Ishikawa (cell line): ENCODE measurements at regions not wholly inside any gene's neighbourhood (a gene's known extent, or its start where the extent isn't known, plus 50 kb on each side); places are given as distances from the start of the nearest gene placed in this dataset.

Source experiments
- CEBPB ChIP-seq: IDR thresholded peaks from 2 replicates; pipeline ENCODE4 v1.6.1; 2012
- CREB1 ChIP-seq: IDR thresholded peaks from 2 replicates; pipeline ENCODE4 v1.6.1; 2012; ENCODE audit warnings: low read depth
- EGR1 ChIP-seq: IDR thresholded peaks from 2 replicates; pipeline ENCODE4 v1.6.1; 2012
- EP300 ChIP-seq: IDR thresholded peaks from 2 replicates; pipeline ENCODE4 v1.6.1; 2012; ENCODE audit warnings: borderline replicate concordance
- MAX ChIP-seq: IDR thresholded peaks from 2 replicates; pipeline ENCODE4 v1.6.1; 2012
- NFIC ChIP-seq: IDR thresholded peaks from 2 replicates; pipeline ENCODE4 v1.6.1; 2012
- REST ChIP-seq: IDR thresholded peaks from 2 replicates; pipeline ENCODE4 v1.6.1; 2012; ENCODE audit warnings: low read depth, mild to moderate bottlenecking
- TEAD4 ChIP-seq: IDR thresholded peaks from 2 replicates; pipeline ENCODE4 v1.6.1; 2012
- USF1 ChIP-seq: IDR thresholded peaks from 2 replicates; pipeline ENCODE4 v1.6.1; 2012
- YY1 ChIP-seq: IDR thresholded peaks from 2 replicates; pipeline ENCODE4 v1.6.1; 2012; ENCODE audit warnings: low read depth

GRCh38 chr3:102378216-102378615 is 56.6 kb upstream of the ZPLD1 start:
- TF ChIP-seq EP300 (no peak), TEAD4 (no peak), CEBPB (no peak), NFIC (no peak), USF1 (no peak), MAX (no peak), CREB1 (no peak), YY1 (no peak), REST (no peak), EGR1 (no peak)
